MCF 10A (cell line): ENCODE measurements at regions not wholly inside any gene's neighbourhood (a gene's known extent, or its start where the extent isn't known, plus 50 kb on each side); places are given as distances from the start of the nearest gene placed in this dataset.

Experiments
- BruUV-seq: library from RNA; stranded (reverse); fragments of 400-500 nt; replicated peaks from 2 replicates; lab custom pipeline; 2021; lab: Mats Ljungman, UMichigan
- CTCF ChIA-PET: fragments of 300-600 bp; sonication (Branson Sonifier 250); formaldehyde crosslinking; extraction: SDS; loops from one replicate; lab custom pipeline; 2021; ENCODE audit warnings: antibody characterized with exemption, inconsistent platforms; lab: Yijun Ruan, JAX
- POLR2A ChIA-PET: fragments of 300-600, 350-650 bp; sonication (Branson Sonifier 250); formaldehyde crosslinking; extraction: SDS; loops from one replicate; lab custom pipeline; 2020; ENCODE audit warnings: antibody characterized with exemption, inconsistent platforms; lab: Yijun Ruan, JAX
- DNase-seq: peaks from one replicate; pipeline ENCODE4 v3.0.0-alpha.2; 2018; ENCODE audit not compliant: unreplicated experiment
- H3K27ac Mint-ChIP-seq: one replicate; pipeline ENCODE4 v1.8.0; 2022; ENCODE audit warnings: mild to moderate bottlenecking, low read depth, mixed read lengths; ENCODE audit not compliant: unreplicated experiment
- H3K27me3 Mint-ChIP-seq: one replicate; pipeline ENCODE4 v1.8.0; 2022; ENCODE audit warnings: mixed read lengths; ENCODE audit not compliant: insufficient read depth, unreplicated experiment
- H3K36me3 Mint-ChIP-seq: one replicate; pipeline ENCODE4 v1.8.0; 2022; ENCODE audit warnings: mild to moderate bottlenecking, moderate library complexity, mixed read lengths; ENCODE audit not compliant: insufficient read depth, unreplicated experiment
- H3K4me1 Mint-ChIP-seq: one replicate; pipeline ENCODE4 v1.8.0; 2022; ENCODE audit warnings: mixed read lengths; ENCODE audit not compliant: insufficient read depth, unreplicated experiment
- H3K4me3 Mint-ChIP-seq: one replicate; pipeline ENCODE4 v1.8.0; 2022; ENCODE audit warnings: mild to moderate bottlenecking, moderate library complexity, mixed read lengths; ENCODE audit not compliant: unreplicated experiment
- H3K9me3 Mint-ChIP-seq: one replicate; pipeline ENCODE4 v1.8.0; 2022; ENCODE audit warnings: mixed read lengths; ENCODE audit not compliant: unreplicated experiment
- intact Hi-C: fragments of 100-400 bp; cut with micrococcal nuclease; formaldehyde crosslinking; loops from 2 replicates; pipeline ENCODE4 v1.14.1; 2022
- TF ChIP-seq, protein P1 (sequence below): fragments of 200-600 bp; IDR thresholded peaks from one replicate; pipeline ENCODE4 v1.8.0; 2022; ENCODE audit warnings: antibody characterized with exemption, mild to moderate bottlenecking; ENCODE audit not compliant: unreplicated experiment

DNA sequence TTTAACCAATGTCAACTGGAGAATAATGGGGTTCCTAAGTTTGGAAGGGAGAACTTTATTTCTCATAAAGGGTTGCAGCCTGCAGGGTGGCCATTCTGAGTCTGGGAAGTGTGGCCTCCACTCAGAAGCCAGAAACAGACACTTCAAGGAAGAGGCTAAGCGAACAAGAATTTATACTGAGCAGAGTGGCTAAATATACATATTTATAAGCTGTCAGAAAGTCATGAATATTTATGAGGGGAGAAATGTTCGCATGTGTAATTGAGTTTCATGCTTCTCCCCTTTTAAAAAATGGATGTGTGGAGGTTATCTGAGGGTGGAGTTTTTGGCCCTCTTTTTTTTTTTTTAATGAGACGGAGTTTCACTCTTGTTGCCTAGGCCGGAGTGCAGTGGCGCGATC lies 78.1 kb upstream of the PLAC8 start:
- ChIA-PET POLR2A (interaction anchor here (0.9 kb wide), 1 partner anchor 123 kb away, joined by 3 read pairs; no protein-coding TSS in a partner anchor), CTCF (interaction anchor here (0.6 to 0.7 kb wide), 3 partner anchors 153 to 253 kb away, joined by 3 to 5 read pairs (median 3); no protein-coding TSS in a partner anchor)
- DNase-seq = no peak
- Mint-ChIP-seq H3K4me1 (no peaks in the 10 kb centered on the region), H3K27me3 (no peaks in the 10 kb centered on the region), H3K4me3 (no peak overlapping the region), H3K36me3 (no peaks in the 10 kb centered on the region), H3K27ac (no peak overlapping the region), H3K9me3 (peaks cover 7% of the 10 kb centered on the region)
- TF ChIP-seq, protein P1, sequence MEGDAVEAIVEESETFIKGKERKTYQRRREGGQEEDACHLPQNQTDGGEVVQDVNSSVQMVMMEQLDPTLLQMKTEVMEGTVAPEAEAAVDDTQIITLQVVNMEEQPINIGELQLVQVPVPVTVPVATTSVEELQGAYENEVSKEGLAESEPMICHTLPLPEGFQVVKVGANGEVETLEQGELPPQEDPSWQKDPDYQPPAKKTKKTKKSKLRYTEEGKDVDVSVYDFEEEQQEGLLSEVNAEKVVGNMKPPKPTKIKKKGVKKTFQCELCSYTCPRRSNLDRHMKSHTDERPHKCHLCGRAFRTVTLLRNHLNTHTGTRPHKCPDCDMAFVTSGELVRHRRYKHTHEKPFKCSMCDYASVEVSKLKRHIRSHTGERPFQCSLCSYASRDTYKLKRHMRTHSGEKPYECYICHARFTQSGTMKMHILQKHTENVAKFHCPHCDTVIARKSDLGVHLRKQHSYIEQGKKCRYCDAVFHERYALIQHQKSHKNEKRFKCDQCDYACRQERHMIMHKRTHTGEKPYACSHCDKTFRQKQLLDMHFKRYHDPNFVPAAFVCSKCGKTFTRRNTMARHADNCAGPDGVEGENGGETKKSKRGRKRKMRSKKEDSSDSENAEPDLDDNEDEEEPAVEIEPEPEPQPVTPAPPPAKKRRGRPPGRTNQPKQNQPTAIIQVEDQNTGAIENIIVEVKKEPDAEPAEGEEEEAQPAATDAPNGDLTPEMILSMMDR = no peak
- intact Hi-C loops = no loop called here
- no TSS peak for BruUV-seq

DNA sequence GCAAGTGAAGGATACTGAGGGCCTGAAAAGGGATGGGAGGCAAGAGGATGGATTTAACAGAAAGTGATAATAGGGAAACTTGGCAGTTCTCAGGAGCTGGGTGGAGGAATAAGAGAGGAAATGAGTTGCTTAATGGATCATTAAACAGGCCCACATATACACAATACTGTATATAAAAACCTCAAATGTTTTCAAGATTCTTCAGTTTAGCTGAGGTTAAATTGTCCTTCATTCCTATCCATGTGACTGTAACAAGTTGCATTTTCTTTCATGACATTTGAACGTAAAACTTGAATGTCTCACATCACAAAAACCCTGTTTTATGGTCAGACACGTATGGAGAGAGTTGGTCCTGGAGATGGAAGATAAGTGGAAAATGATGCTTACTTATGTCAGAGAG lies 76.5 kb upstream of the PLAC8 start:
- Mint-ChIP-seq H3K4me3 (no peak overlapping the region), H3K27me3 (no peaks in the 10 kb centered on the region), H3K36me3 (no peaks in the 10 kb centered on the region), H3K9me3 (peaks cover 7% of the 10 kb centered on the region), H3K4me1 (no peaks in the 10 kb centered on the region), H3K27ac (peak overlapping the region; percentile 30)
- intact Hi-C loops = no loop called here
- ChIA-PET POLR2A (no interaction called here), CTCF (interaction anchor here (1.0 kb wide), 1 partner anchor 117 kb away, joined by 3 read pairs; no protein-coding TSS in a partner anchor)
- TF ChIP-seq, protein P1 = no peak
- no TSS peak for BruUV-seq
- no peak for DNase-seq

DNA sequence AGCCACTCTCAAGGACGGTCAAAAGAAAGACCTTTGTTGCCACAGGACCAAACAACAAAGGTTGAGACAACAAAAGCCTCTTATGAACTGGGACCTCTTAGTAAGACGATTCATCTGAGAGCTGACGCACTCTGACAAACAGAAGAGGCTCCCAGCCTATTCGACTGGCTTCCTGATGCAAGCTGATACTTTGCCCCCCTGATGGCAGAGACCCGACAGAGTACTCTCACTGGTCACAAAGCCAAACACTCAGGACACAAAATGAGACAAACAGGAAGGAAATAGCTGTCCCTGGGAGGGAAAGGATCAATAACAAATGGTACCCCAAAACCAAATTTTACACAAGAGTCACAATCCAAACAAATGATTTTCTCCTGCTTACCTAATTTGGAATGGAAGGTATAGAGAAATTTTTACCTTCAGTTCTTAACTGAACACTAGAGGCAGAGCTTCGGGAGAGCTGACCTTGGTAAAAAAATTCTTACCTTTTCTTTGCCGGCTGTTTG lies 75.2 kb upstream of the PLAC8 start:
- no peaks in the 10 kb centered on the region for H3K36me3 Mint-ChIP-seq
- ChIA-PET POLR2A (interaction anchor here (0.6 kb wide), 1 partner anchor 240 kb away, joined by 3 read pairs; no protein-coding TSS in a partner anchor), CTCF (no interaction called here)
- H3K9me3 Mint-ChIP-seq = no peaks in the 10 kb centered on the region
- no peak overlapping the region for H3K27ac Mint-ChIP-seq
- no peak for DNase-seq
- BruUV-seq = no TSS peak
- intact Hi-C loops = no loop called here
- no peaks in the 10 kb centered on the region for H3K4me1 Mint-ChIP-seq
- no peaks in the 10 kb centered on the region for H3K27me3 Mint-ChIP-seq
- no peak overlapping the region for H3K4me3 Mint-ChIP-seq
- TF ChIP-seq, protein P1 = no peak

DNA sequence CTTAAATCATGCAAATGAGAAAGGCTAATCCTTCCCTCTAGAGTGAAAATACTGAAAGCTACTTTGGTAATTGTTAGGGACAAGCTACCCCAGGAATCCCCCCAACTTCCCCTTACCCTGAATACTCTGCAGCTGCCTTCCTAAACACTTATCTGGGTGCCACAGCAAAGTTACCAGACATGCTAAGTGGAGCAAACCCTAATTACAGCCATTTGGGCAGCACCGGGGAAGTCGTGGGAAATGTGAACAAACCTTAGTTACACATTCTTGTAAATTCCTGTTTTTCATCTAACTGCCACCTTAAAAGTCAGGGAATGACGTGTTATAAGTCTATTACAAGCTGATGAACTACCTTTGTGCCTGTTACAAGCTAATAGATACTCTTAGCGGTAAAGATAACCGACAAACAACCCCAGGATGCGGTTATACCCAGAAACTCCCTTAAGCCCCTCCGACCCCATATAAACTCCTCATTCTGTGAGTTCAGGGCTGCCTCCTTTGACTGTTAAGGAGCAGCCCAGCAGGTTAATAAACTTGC lies 66.0 kb upstream of the PLAC8 start:
- POLR2A ChIA-PET = no interaction called here
- no peak for DNase-seq
- CTCF ChIA-PET = no interaction called here
- TF ChIP-seq, protein P1 = no peak
- no peak overlapping the region for H3K4me3 Mint-ChIP-seq
- no peaks in the 10 kb centered on the region for H3K9me3 Mint-ChIP-seq
- H3K36me3 Mint-ChIP-seq = no peaks in the 10 kb centered on the region
- no peaks in the 10 kb centered on the region for H3K4me1 Mint-ChIP-seq
- intact Hi-C loops = no loop called here
- no peaks in the 10 kb centered on the region for H3K27me3 Mint-ChIP-seq
- BruUV-seq = no TSS peak
- H3K27ac Mint-ChIP-seq = no peak overlapping the region
